HuH-7 (cell line): ENCODE measurements at regions not wholly inside any gene's neighbourhood (a gene's known extent, or its start where the extent isn't known, plus 50 kb on each side); places are given as distances from the start of the nearest gene placed in this dataset.
"Not testable (repeated sequence)": the region's sequence is repeated elsewhere in the genome, so short reads cannot be mapped to it uniquely, and the experiment has no call there.

Source experiments
- DNase-seq: peaks from one replicate; pipeline ENCODE4 v3.0.0; 2011; ENCODE audit warnings: low spot score

GRCh38 chr20:7171911-7172310 lies 404.4 kb downstream of the BMP2 start:
- DNase-seq: peak; percentile 22

DNA sequence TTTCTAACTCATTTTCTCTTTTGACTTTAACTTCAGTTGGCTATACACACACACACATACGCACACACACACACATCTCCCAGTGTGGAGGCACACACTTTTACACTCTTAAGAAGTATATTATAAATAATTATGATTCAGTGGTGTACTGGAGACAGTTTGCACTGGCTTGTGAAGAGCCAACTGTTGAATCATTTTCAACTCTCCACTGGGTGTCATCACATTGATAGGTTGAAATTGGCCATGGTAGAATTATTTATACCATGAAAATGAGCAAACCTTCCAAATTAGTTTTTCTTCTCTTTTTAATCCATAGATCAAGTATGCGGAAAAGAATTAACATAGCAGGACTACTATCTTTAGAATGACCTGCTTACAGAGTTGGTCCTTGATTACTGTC lies 407.1 kb downstream of the BMP2 start:
- DNase-seq: no peak

GRCh38 chr20:7175827-7176226 lies 408.3 kb downstream of the BMP2 start:
- DNase-seq: not testable (repeated sequence)

- DNase-seq: no peak
Measured at GRCh38 chr20:7178004-7178403, 410.5 kb downstream of the BMP2 start.

GRCh38 chr20:7180256-7181045 lies 413.0 kb downstream of the BMP2 start:
- DNase-seq: no peak

DNA sequence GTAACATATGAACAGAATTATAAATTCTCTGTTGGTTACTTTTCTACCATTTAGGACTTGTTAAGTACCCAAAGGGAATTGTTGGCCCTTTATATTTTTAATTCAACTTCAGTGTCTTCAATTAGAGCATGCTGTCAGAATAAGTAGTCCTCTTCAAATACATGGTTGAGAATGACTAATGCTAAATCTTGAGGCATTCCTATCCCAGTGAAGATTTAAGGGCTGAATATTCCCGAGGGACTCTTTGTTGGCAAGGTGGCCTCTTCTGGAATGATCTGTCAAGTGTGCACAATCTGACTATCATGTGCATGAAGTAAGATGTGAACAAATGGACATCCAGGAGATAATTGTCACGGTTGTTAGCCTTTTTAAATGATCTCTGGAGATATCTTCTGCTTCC lies 421.7 kb downstream of the BMP2 start:
- DNase-seq: no peak

GRCh38 chr20:7193681-7194080 lies 426.2 kb downstream of the BMP2 start:
- no peak for DNase-seq

- no peak for DNase-seq
Measured at GRCh38 chr20:7195704-7196103, 428.2 kb downstream of the BMP2 start.

GRCh38 chr20:7196481-7196880 lies 429.0 kb downstream of the BMP2 start:
- no peak for DNase-seq

DNA sequence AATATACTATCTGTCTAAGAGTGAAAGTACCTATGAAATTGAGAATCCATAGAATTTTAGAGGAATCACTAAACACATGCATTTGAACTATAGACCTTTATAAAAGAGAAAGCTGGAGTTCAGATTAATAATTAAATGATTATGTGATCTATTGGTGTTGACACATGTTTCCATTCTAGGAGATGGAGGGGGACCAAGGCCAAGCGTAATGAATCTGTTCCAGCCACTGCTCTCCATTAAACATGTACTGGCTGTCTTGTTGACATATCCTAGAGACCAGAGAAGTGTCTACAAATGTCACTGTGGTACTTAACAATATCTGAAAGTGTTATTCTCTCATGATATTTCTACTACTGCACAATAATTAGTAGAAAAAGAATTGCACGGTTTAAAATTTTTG lies 432.4 kb downstream of the BMP2 start:
- DNase-seq: no peak

GRCh38 chr20:7207186-7207798 lies 439.8 kb downstream of the BMP2 start:
- DNase-seq: no peak

DNA sequence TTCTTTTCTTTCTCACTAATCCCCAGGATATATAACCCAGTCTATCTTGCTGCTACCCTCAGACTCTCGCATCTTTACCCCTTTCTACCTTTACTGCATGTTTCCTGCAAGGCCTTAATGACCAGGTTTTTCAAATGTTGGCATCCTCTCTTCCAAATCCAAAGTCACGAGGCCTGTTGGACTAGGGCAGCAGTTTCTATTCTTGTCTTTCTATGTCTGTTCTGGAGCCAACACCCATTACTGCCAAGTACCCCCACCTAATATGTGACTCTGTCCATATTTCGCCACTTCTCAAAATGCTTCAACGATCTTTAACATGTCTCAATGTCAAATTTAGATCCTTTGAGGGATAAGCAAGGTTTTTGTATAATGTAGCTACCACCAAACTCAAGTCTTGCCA lies 443.4 kb downstream of the BMP2 start:
- DNase-seq: no peak

GRCh38 chr20:7214081-7214740 lies 446.7 kb downstream of the BMP2 start:
- DNase-seq: no peak

DNA sequence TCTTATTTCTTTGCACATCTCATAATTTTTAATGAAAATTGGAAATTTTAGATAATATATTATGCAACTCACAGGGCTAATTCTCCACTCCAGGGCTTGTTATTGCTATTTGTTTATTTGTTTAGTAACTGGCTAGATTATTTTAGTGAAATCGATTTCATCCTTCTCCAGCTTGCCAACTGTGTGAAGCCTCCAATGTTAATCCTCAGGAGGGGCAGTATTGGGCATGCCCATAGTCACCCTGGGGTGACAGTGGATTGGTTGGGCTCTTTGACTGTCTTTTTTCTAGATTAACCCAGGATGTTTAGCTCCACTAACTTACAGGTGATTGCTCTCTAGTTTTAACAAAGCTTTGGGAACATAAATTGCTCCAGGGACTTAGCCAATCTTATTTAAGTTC lies 450.1 kb downstream of the BMP2 start:
- DNase-seq: no peak

GRCh38 chr20:7220755-7221154 lies 453.3 kb downstream of the BMP2 start:
- no peak for DNase-seq

GRCh38 chr20:7226156-7226555 lies 458.7 kb downstream of the BMP2 start:
- DNase-seq: no peak

GRCh38 chr20:7231303-7231702 lies 463.8 kb downstream of the BMP2 start:
- no peak for DNase-seq

DNA sequence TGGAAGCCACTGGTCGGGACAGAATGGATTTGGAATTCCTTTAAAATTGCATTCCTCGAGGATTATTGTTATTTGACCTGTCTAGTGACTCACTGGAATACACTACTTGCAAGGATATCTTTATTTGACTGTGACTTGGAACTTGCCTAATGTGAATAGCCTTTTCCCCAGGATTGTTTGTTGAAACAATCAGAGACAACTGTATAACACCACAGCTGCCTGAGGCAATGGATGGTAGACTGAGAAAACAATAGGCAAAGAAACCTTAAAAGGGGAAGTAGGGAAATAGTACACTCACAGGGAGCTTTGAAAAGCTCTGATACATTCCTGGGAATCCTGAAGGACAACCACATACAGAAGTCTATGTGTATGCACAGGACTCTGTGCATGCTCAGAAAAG lies 465.3 kb downstream of the BMP2 start:
- DNase-seq: no peak

DNA sequence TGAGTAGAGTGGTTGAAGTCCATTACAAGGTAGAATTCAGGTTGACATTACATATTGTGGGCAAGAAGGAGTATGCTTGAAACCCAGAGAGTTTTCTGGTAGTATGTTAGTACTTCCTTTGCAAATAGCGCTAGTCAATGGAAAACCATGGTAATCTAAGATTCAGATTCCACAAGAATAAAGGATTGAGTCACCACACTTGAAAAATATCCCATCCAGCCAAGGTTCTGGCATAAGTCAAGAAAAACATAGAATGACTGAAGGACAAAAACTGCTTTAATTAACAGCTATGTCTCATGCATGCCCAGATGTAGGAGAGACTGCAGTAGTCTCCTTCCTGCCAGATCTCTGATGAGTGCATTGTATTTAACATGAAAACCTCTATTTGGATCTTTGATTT lies 469.8 kb downstream of the BMP2 start:
- no peak for DNase-seq

DNA sequence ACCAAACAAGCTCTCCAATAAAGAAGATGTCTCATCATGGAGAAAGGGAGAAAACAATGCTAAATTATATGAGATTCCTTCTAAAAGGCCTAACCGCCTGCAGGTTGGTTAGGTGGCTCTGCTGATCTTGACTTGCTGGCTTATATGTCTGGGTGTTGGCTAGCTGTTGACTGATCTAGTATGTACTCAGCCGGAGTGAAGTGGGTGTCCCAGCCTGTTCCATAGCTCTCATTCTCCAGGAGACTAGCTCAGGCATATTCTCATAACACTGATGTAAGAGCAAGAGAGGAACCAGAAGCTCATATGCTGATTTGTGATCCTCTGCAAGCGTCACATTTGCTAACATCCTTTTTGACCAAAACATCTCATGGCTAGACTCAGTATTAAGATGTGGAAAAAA lies 473.0 kb downstream of the BMP2 start:
- DNase-seq: no peak

- DNase-seq: no peak
Measured at GRCh38 chr20:7248281-7249201, 481.1 kb downstream of the BMP2 start.

DNA sequence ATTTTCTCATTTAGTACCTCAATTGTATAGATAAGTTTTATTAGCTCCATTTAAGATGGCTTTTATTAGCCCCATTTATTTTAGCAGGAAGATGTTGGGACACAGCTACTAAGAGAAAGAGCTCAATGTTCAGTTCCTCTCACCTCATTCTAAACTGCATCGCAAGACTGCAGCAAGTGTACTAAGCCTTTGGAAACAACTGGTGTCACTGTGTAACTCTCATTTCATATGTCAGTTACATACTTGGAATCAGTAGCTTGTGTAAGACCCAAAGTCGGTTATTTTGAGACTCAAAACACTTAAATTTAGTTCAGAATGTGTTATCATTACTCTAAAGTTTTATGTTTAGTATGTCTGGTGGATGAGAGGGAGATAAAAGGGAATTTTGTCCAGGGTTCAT lies 482.9 kb downstream of the BMP2 start:
- no peak for DNase-seq
